HEK293 (cell line): ENCODE measurements at regions not wholly inside any gene's neighbourhood (a gene's known extent, or its start where the extent isn't known, plus 50 kb on each side); places are given as distances from the start of the nearest gene placed in this dataset.

Experiments
- CTCF ChIP-seq: fragments of 450-650 bp; formaldehyde crosslinking; IDR thresholded peaks from 2 replicates; pipeline ENCODE4 v1.5.1; 2016; ENCODE audit warnings: missing biosample characterization, missing genetic modification characterization
- REST ChIP-seq: fragments of 450-650 bp; formaldehyde crosslinking; IDR thresholded peaks from 2 replicates; pipeline ENCODE4 v1.5.1; 2016; ENCODE audit warnings: missing biosample characterization, missing genetic modification characterization
- ZNF571 ChIP-seq: fragments of 450-650 bp; formaldehyde crosslinking; IDR thresholded peaks from 2 replicates; pipeline ENCODE4 v1.5.0; 2017; ENCODE audit warnings: missing biosample characterization, missing genetic modification characterization
- ZNF639 ChIP-seq: fragments of 450-650 bp; formaldehyde crosslinking; IDR thresholded peaks from 2 replicates; pipeline ENCODE4 v1.5.1; 2016; ENCODE audit warnings: missing biosample characterization, missing genetic modification characterization

- TF ChIP-seq CTCF (tag by site-specific recombination) (no peak), ZNF639 (no peak), REST (no peak), ZNF571 (tag by site-specific recombination) (no peak)
These were observed 1186.8 kb downstream of the DTWD2 start for GRCh38 chr5:117801583-117801982.
